ENCODE measurements at regions not wholly inside any gene's neighbourhood (a gene's known extent, or its start where the extent isn't known, plus 50 kb on each side); places are given as distances from the start of the nearest gene placed in this dataset.

DNA sequence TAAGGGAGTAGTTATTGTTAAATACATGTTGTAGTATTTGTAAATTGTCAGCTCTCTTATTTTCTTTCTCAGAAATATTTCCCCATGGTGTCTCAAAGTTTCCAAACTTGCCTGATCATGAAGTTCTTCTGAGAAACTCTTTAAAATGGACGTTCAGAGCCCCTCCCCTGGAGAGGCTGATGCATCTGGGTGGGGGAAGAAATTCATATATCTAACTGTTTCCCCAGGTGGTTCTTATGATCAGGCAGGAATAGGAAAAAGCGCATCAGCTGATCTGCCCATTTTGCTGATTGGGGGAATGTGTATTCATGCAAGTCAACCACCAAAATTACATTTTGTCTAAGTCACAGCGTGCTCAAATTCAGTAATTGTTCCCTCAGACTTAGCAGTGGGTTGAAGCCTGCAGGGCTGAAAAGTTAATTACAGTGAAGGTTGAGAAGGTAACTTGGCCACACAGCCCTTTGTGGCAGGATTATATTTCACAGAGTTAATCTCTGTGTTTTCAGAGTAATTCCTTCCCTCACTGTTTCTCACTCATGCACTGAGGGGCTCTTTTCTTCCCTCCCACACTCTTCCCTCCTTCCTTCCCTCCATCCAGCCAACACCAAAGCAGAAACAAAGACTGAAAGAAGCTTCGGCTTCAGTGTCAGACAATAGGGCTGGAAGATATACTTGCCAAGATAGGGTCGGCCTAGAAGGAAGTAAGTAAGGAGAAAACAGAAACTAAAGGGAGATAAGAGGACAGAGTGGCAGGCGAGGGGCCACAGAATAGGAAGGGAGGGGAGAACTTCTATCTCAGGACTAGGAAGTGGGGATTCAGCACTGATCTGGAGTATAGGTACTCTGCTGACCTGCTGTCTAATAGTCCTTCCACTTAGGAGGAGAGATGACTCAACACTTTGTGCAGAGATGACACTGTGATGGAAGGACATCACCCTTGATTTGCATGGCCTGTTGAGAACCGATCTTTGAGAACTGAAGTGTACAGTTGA lies 50.5 kb upstream of the STARD3NL start:
- in situ Hi-C loops (cut with MboI; ENCODE audit: low sequenced_read_pairs in 4 of 4): no loop called here
- H3K9me3 ChIP-seq: no peaks in the 10 kb centered on the region
- DNase-seq (no peak), ATAC-seq (no peak)
- no peak overlapping the region for H3K27ac ChIP-seq
- H3K4me1 ChIP-seq: no peaks in the 10 kb centered on the region
- H3K36me3 ChIP-seq: no peaks in the 10 kb centered on the region
- no peak overlapping the region for H3K4me3 ChIP-seq
- intact Hi-C loops (cut with DNase I; ENCODE audit: low total_unique reads): no loop called here
- TF ChIP-seq CTCF (IDR thresholded peaks at IDR 0.05 in 4 of 5, conservative IDR thresholded peaks at IDR 0.05 in 1 of 5) (no peak), POLR2A (IDR thresholded peaks at IDR 0.05) (no peak)
- no peaks in the 10 kb centered on the region for H3K27me3 ChIP-seq
